Neural progenitor cell (in vitro differentiated cells): ENCODE measurements at regions not wholly inside any gene's neighbourhood (a gene's known extent, or its start where the extent isn't known, plus 50 kb on each side); places are given as distances from the start of the nearest gene placed in this dataset.

Experiments
- EZH2phosphoT487 ChIP-seq: fragments of 200-600 bp; sonication (generic); IDR thresholded peaks from 2 replicates; pipeline ENCODE4 v1.6.1; 2017; ENCODE audit warnings: antibody characterized with exemption
- TF ChIP-seq, protein P1 (sequence below): fragments of 200-600 bp; sonication (generic); IDR thresholded peaks from 2 replicates; pipeline ENCODE4 v1.5.1; 2017; ENCODE audit warnings: antibody characterized with exemption, mild to moderate bottlenecking

DNA sequence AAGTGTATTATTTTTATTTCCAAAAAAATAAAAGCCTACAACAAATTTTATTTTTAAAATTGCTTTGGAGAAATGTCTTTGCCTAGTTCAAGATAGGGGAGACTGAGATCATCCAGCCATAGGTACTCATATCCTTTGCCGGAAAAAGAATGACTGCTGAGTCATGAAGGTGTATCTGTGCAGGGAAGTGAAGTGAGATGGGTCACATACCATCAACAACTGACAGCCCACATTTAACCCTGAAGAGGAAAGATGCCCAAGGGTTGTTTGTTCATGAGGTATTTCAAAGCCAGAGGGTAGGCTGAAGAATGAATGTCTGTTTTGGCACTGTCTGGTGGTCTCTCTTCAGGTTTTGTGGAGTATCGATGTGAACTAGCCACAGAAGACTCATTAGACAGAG is 106.7 kb upstream of the TTC29 start:
- TF ChIP-seq, protein P1, sequence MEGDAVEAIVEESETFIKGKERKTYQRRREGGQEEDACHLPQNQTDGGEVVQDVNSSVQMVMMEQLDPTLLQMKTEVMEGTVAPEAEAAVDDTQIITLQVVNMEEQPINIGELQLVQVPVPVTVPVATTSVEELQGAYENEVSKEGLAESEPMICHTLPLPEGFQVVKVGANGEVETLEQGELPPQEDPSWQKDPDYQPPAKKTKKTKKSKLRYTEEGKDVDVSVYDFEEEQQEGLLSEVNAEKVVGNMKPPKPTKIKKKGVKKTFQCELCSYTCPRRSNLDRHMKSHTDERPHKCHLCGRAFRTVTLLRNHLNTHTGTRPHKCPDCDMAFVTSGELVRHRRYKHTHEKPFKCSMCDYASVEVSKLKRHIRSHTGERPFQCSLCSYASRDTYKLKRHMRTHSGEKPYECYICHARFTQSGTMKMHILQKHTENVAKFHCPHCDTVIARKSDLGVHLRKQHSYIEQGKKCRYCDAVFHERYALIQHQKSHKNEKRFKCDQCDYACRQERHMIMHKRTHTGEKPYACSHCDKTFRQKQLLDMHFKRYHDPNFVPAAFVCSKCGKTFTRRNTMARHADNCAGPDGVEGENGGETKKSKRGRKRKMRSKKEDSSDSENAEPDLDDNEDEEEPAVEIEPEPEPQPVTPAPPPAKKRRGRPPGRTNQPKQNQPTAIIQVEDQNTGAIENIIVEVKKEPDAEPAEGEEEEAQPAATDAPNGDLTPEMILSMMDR, result no peak
- TF ChIP-seq EZH2phosphoT487, result no peak
